ENCODE measurements at regions not wholly inside any gene's neighbourhood (a gene's known extent, or its start where the extent isn't known, plus 50 kb on each side); places are given as distances from the start of the nearest gene placed in this dataset.
A peak's percentile ranks its signal among the peaks of the same experiment; 100 is the strongest.

GRCh38 chr4:84394386-84394785, 104.7 kb downstream of the NKX6-1 start:
- H3K9me3 ChIP-seq (ENCODE audit: control insufficient read depth in 4 of 4, insufficient read depth in 3 of 4, low read length in 3 of 4), result no peaks in the 10 kb centered on the region

GRCh38 chr4:84392951-84393590, 106.0 kb downstream of the NKX6-1 start:
- Histone ChIP-seq H3K9me3 (ENCODE audit: control insufficient read depth in 4 of 4, insufficient read depth in 3 of 4, low read length in 3 of 4) (peaks cover 0 to 2% (median 0%) of the 10 kb centered on the region in 4 donors), H3K4me1 (ENCODE audit: control insufficient read depth in 5 of 5, insufficient read depth in 5 of 5, low read length in 5 of 5) (no peaks in the 10 kb centered on the region), H3K9ac (ENCODE audit: insufficient read depth in 1 of 2, low read length in 2 of 2) (no peak overlapping the region), H3K4me3 (no peak overlapping the region), H3K36me3 (ENCODE audit: control insufficient read depth in 4 of 4, insufficient read depth in 4 of 4, low read length in 4 of 4) (no peaks in the 10 kb centered on the region), H3K27ac (ENCODE audit: low read depth in 1 of 2, low read length in 1 of 2) (no peak overlapping the region), H3K27me3 (ENCODE audit: control insufficient read depth in 3 of 3, insufficient read depth in 3 of 3, low read length in 2 of 3) (no peaks in the 10 kb centered on the region)
- no peak for ATAC-seq (ENCODE audit: insufficient read depth, low FRiP score)
- TF ChIP-seq CTCF (IDR thresholded peaks at IDR 0.05; ENCODE audit: control extremely low read depth, extremely low read depth), result no peak
- WGBS, 2 donors, result 87 to 88% methylated on average over 3 of the region's 3 CpGs
- DNase-seq, result no peak

More at GRCh38 chr4:84394386-84394785, 104.7 kb downstream of the NKX6-1 start:
- DNase-seq, result no peak
- H3K27ac ChIP-seq (ENCODE audit: low read depth in 1 of 2, low read length in 1 of 2), result no peak overlapping the region
- H3K27me3 ChIP-seq (ENCODE audit: control insufficient read depth in 3 of 3, insufficient read depth in 3 of 3, low read length in 2 of 3), result no peaks in the 10 kb centered on the region
- 79 to 86% methylated on average over 3 of the region's 3 CpGs for WGBS, 2 donors
- no peak for TF ChIP-seq CTCF (IDR thresholded peaks at IDR 0.05; ENCODE audit: control extremely low read depth, extremely low read depth)
- no peak for ATAC-seq (ENCODE audit: insufficient read depth, low FRiP score)
- H3K4me1 ChIP-seq (ENCODE audit: control insufficient read depth in 5 of 5, insufficient read depth in 5 of 5, low read length in 5 of 5), result no peaks in the 10 kb centered on the region
- no peak overlapping the region for H3K9ac ChIP-seq (ENCODE audit: insufficient read depth in 1 of 2, low read length in 2 of 2)
- H3K4me3 ChIP-seq, result no peak overlapping the region
- no peaks in the 10 kb centered on the region for H3K36me3 ChIP-seq (ENCODE audit: control insufficient read depth in 4 of 4, insufficient read depth in 4 of 4, low read length in 4 of 4)

GRCh38 chr4:84389406-84389805, 109.7 kb downstream of the NKX6-1 start:
- H3K4me3 ChIP-seq, result no peak overlapping the region
- no peaks in the 10 kb centered on the region for H3K36me3 ChIP-seq (ENCODE audit: control insufficient read depth in 4 of 4, insufficient read depth in 4 of 4, low read length in 4 of 4)
- DNase-seq (no peak), ATAC-seq (ENCODE audit: insufficient read depth, low FRiP score) (no peak)
- peaks cover 0 to 2% (median 0%) of the 10 kb centered on the region in 4 donors for H3K9me3 ChIP-seq (ENCODE audit: control insufficient read depth in 4 of 4, insufficient read depth in 3 of 4, low read length in 3 of 4)
- no peak for TF ChIP-seq CTCF (IDR thresholded peaks at IDR 0.05; ENCODE audit: control extremely low read depth, extremely low read depth)
- 84 to 91% methylated on average over 2 of the region's 2 CpGs for WGBS, 2 donors
- H3K27me3 ChIP-seq (ENCODE audit: control insufficient read depth in 3 of 3, insufficient read depth in 3 of 3, low read length in 2 of 3), result no peaks in the 10 kb centered on the region
- no peak overlapping the region for H3K27ac ChIP-seq (ENCODE audit: low read depth in 1 of 2, low read length in 1 of 2)
- H3K4me1 ChIP-seq (ENCODE audit: control insufficient read depth in 5 of 5, insufficient read depth in 5 of 5, low read length in 5 of 5), result peaks cover 0 to 4% (median 0%) of the 10 kb centered on the region in 5 donors
- no peak overlapping the region for H3K9ac ChIP-seq (ENCODE audit: insufficient read depth in 1 of 2, low read length in 2 of 2)

GRCh38 chr4:84385203-84385602, 113.9 kb downstream of the NKX6-1 start:
- no peak overlapping the region for H3K9ac ChIP-seq (ENCODE audit: insufficient read depth in 1 of 2, low read length in 2 of 2)
- H3K4me1 ChIP-seq (ENCODE audit: control insufficient read depth in 5 of 5, insufficient read depth in 5 of 5, low read length in 5 of 5), result peaks cover 0 to 4% (median 0%) of the 10 kb centered on the region in 5 donors
- peak in 2 of 3 donors; percentile 10 to 15 for DNase-seq
- no peak for ATAC-seq (ENCODE audit: insufficient read depth, low FRiP score)
- no peaks in the 10 kb centered on the region for H3K36me3 ChIP-seq (ENCODE audit: control insufficient read depth in 4 of 4, insufficient read depth in 4 of 4, low read length in 4 of 4)
- peaks cover 0 to 2% (median 0%) of the 10 kb centered on the region in 3 donors for H3K27me3 ChIP-seq (ENCODE audit: control insufficient read depth in 3 of 3, insufficient read depth in 3 of 3, low read length in 2 of 3)
- WGBS, 2 donors, result 20 to 21% methylated on average over 2 of the region's 2 CpGs
- no peak overlapping the region for H3K4me3 ChIP-seq
- peaks cover 0 to 2% (median 0%) of the 10 kb centered on the region in 4 donors for H3K9me3 ChIP-seq (ENCODE audit: control insufficient read depth in 4 of 4, insufficient read depth in 3 of 4, low read length in 3 of 4)
- no peak overlapping the region for H3K27ac ChIP-seq (ENCODE audit: low read depth in 1 of 2, low read length in 1 of 2)
- no peak for TF ChIP-seq CTCF (IDR thresholded peaks at IDR 0.05; ENCODE audit: control extremely low read depth, extremely low read depth)

Data from lung (tissue), 11 donors.